HCT116 (cell line): ENCODE measurements at regions not wholly inside any gene's neighbourhood (a gene's known extent, or its start where the extent isn't known, plus 50 kb on each side); places are given as distances from the start of the nearest gene placed in this dataset.

ENCODE experiments used
- ATAC-seq: fragments of 200-7000 bp; cut with Tn5 transposase; 2 replicates; pipeline ENCODE4 v1.9.1; 2020; ENCODE audit warnings: mild to moderate bottlenecking, moderate library complexity
- BruUV-seq: library from RNA; stranded (reverse); fragments of 400-500 nt; replicated peaks from 2 replicates; lab custom pipeline; 2021; lab: Mats Ljungman, UMichigan
- CTCF ChIA-PET: fragments of 300-600 bp; sonication (Branson Sonifier 250); formaldehyde crosslinking; loops from one replicate; lab custom pipeline; 2021; ENCODE audit warnings: antibody characterized with exemption; lab: Charles Lee
- POLR2A ChIA-PET: fragments of 300-600, 350-600 bp; sonication (Branson Sonifier 250); formaldehyde crosslinking; loops from one replicate; lab custom pipeline; 2021; ENCODE audit warnings: antibody characterized with exemption; lab: Charles Lee
- RAD21 ChIA-PET, 2 experiments: fragments of 300-600 bp; sonication (Branson Sonifier 250); formaldehyde crosslinking; loops; one replicate each; lab custom pipeline; 2023; ENCODE audit warnings: low total read pairs in 2 of 2; ENCODE audit not compliant: uncharacterized antibody in 2 of 2, unreplicated experiment in 2 of 2, low non-redundant PET in 1 of 2; lab: Charles Lee
- DNase-seq: peaks from one replicate; pipeline ENCODE4 v3.0.0-alpha.2; 2010; ENCODE audit warnings: low read depth, low spot score
- H2AFZ ChIP-seq: fragments of 200-600 bp; shearing (Covaris generic), sonication (generic); 2 replicates; pipeline ENCODE4 v1.6.1; 2017; ENCODE audit warnings: low read depth, mixed run types, mixed read lengths, antibody characterized with exemption, low read length; ENCODE audit not compliant: poor library complexity, severe bottlenecking
- H3K27ac ChIP-seq: 2 replicates; pipeline ENCODE4 v1.5.1; 2012; ENCODE audit warnings: low read depth, low read length
- H3K27me3 ChIP-seq: fragments of 200-600 bp; sonication (generic); 2 replicates; pipeline ENCODE4 v1.6.1; 2016; ENCODE audit warnings: mixed run types, low read length, mixed read lengths; ENCODE audit not compliant: insufficient read depth
- H3K36me3 ChIP-seq, 2 experiments: fragments of 200-500 bp in 1 of 2; fragments of 200-600 bp in 1 of 2; sonication (Bioruptor generic) in 1 of 2; sonication (generic) in 1 of 2; 2 replicates each; pipeline versions ENCODE4 v1.5.1 to v1.6.1; 2014 to 2016; ENCODE audit warnings: low read length in 2 of 2, inconsistent platforms in 1 of 2, mixed read lengths in 1 of 2, mixed run types in 1 of 2; ENCODE audit not compliant: insufficient read depth in 2 of 2, control insufficient read depth in 1 of 2
- H3K4me1 ChIP-seq, 2 experiments: fragments of 200-600 bp in 1 of 2; sonication (generic) in 1 of 2; 2 replicates each; pipeline versions ENCODE4 v1.5.1 to v1.6.1; 2012 to 2017; ENCODE audit warnings: low read length in 2 of 2, inconsistent platforms in 1 of 2, mild to moderate bottlenecking in 1 of 2, mixed read lengths in 1 of 2, mixed run types in 1 of 2, moderate library complexity in 1 of 2; ENCODE audit not compliant: insufficient read depth in 2 of 2, control insufficient read depth in 1 of 2
- H3K4me2 ChIP-seq: fragments of 200-600 bp; sonication (generic); 2 replicates; pipeline ENCODE4 v1.6.1; 2017; ENCODE audit warnings: mixed run types, low read length, mixed read lengths
- H3K4me3 ChIP-seq, 2 experiments: fragments of 200-600 bp in 1 of 2; sonication (generic) in 1 of 2; replicated peaks in 1 of 2; 2 replicates each; pipeline ENCODE4 v1.5.1; 2011 to 2016; ENCODE audit warnings: low read length in 2 of 2, control low read depth in 1 of 2, low read depth in 1 of 2, mild to moderate bottlenecking in 1 of 2, mixed read lengths in 1 of 2, mixed run types in 1 of 2
- H3K79me2 ChIP-seq: fragments of 200-600 bp; sonication (generic); 2 replicates; pipeline ENCODE4 v1.6.1; 2017; ENCODE audit warnings: mild to moderate bottlenecking, mixed run types, low read length, moderate library complexity, mixed read lengths; ENCODE audit not compliant: insufficient read depth
- H3K9ac ChIP-seq: fragments of 200-600 bp; sonication (generic); 2 replicates; pipeline ENCODE4 v1.6.1; 2016; ENCODE audit warnings: low read length, mixed read lengths
- H3K9me2 ChIP-seq: fragments of 200-600 bp; sonication (generic), shearing (Covaris generic); 2 replicates; pipeline ENCODE4 v1.6.1; 2017; ENCODE audit warnings: mixed run types, mild to moderate bottlenecking, moderate library complexity; ENCODE audit not compliant: insufficient read depth
- H3K9me3 ChIP-seq, 2 experiments: fragments of 200-500 bp in 1 of 2; fragments of 200-600 bp in 1 of 2; sonication (Bioruptor generic) in 1 of 2; sonication (generic) in 1 of 2; 2 replicates each; pipeline ENCODE4 v1.6.1; 2014 to 2017; ENCODE audit warnings: low read length in 2 of 2, mixed read lengths in 2 of 2, inconsistent platforms in 1 of 2, low read depth in 1 of 2, mild to moderate bottlenecking in 1 of 2, mixed run types in 1 of 2, moderate library complexity in 1 of 2; ENCODE audit not compliant: control insufficient read depth in 1 of 2, insufficient read depth in 1 of 2
- H4K20me1 ChIP-seq: fragments of 200-600 bp; sonication (generic), shearing (Covaris generic); 2 replicates; pipeline ENCODE4 v1.6.1; 2017; ENCODE audit warnings: mixed run types, mild to moderate bottlenecking, moderate library complexity; ENCODE audit not compliant: insufficient read depth
- CBX3 ChIP-seq: IDR thresholded peaks from 2 replicates; pipeline ENCODE4 v1.6.1; 2012; ENCODE audit warnings: low read depth
- CEBPB ChIP-seq: IDR thresholded peaks from 2 replicates; pipeline ENCODE4 v1.6.1; 2012; ENCODE audit warnings: low read depth
- EZH2 ChIP-seq: fragments of 200-600 bp; sonication (generic); IDR thresholded peaks from 2 replicates; pipeline ENCODE4 v1.6.1; 2017; ENCODE audit warnings: antibody characterized with exemption, mixed run types
- EZH2phosphoT487 ChIP-seq: fragments of 200-600 bp; IDR thresholded peaks from 2 replicates; pipeline ENCODE4 v1.6.1; 2018; ENCODE audit warnings: antibody characterized with exemption, borderline replicate concordance
- FOSL1 ChIP-seq: IDR thresholded peaks from 2 replicates; pipeline ENCODE4 v1.6.1; 2012; ENCODE audit warnings: low read depth
- JUND ChIP-seq: IDR thresholded peaks from 2 replicates; pipeline ENCODE4 v1.6.1; 2012
- POLR2A ChIP-seq: IDR thresholded peaks from 2 replicates; pipeline ENCODE4 v1.7.0; 2011; ENCODE audit warnings: borderline replicate concordance; ENCODE audit not compliant: insufficient read depth, insufficient read length; ENCODE audit errors: extremely low read depth
- POLR2AphosphoS5 ChIP-seq: IDR thresholded peaks from 2 replicates; pipeline ENCODE4 v1.6.1; 2011; ENCODE audit warnings: mild to moderate bottlenecking, low read depth, low read length, moderate library complexity
- RAD21 ChIP-seq: IDR thresholded peaks from 2 replicates; pipeline ENCODE4 v1.6.1; 2012; ENCODE audit warnings: low read depth, mild to moderate bottlenecking
- SIN3A ChIP-seq: IDR thresholded peaks from 2 replicates; pipeline ENCODE4 v1.6.1; 2012; ENCODE audit warnings: low read depth
- SRF ChIP-seq: IDR thresholded peaks from 2 replicates; pipeline ENCODE4 v1.6.1; 2012; ENCODE audit warnings: low read depth
- TCF7L2 ChIP-seq: IDR thresholded peaks from 2 replicates; pipeline ENCODE4 v1.7.0; 2011; ENCODE audit warnings: borderline replicate concordance, inconsistent platforms; ENCODE audit not compliant: insufficient read depth, insufficient read length; ENCODE audit errors: extremely low read depth
- YY1 ChIP-seq: IDR thresholded peaks from 2 replicates; pipeline ENCODE4 v1.6.1; 2011; ENCODE audit warnings: low read length, low read depth, moderate library complexity, mild to moderate bottlenecking; ENCODE audit not compliant: insufficient replicate concordance; ENCODE audit errors: extremely low read depth
- ZFX ChIP-seq: fragments of 450-650 bp; IDR thresholded peaks from 2 replicates; pipeline ENCODE4 v1.6.1; 2017
- ZNF274 ChIP-seq: fragments of 200-500 bp; sonication (Bioruptor generic); IDR thresholded peaks from 2 replicates; pipeline ENCODE4 v1.6.1; 2014; ENCODE audit warnings: mild to moderate bottlenecking, low read depth, low read length, inconsistent platforms
- intact Hi-C: fragments of 100-400 bp; cut with micrococcal nuclease; formaldehyde crosslinking; loops from 2 replicates; pipeline ENCODE4 v1.10.0; 2022
- TF ChIP-seq, protein P1 (sequence below): IDR thresholded peaks from 2 replicates; pipeline ENCODE4 v1.6.1; 2011; ENCODE audit warnings: mild to moderate bottlenecking, low read length, moderate library complexity; ENCODE audit not compliant: insufficient replicate concordance; ENCODE audit errors: extremely low read depth
- TF ChIP-seq, protein P2 (sequence below): IDR thresholded peaks from 2 replicates; pipeline ENCODE4 v1.6.1; 2012
- TF ChIP-seq, protein P3 (sequence below): IDR thresholded peaks from 2 replicates; pipeline ENCODE4 v1.6.1; 2012; ENCODE audit warnings: low read depth

DNA sequence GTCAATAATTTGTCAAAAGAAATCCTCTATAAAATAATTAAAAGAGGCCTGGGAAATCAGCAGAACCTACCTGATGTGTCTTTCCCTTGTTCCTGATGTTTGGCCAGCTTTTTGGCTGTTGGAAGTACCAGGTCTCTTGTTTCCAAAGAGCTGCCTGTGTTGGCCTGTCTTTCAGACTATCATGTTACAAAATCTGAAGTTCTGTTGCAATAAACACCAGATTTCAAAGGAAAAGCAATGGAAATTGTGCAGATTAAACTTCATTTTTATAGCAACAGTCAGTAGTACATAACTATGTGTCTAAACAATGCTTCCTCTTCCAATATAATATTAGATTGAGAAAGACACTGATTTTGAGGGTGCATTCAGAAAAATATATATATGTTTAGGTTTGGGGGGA is 647.2 kb upstream of the CXADR start:
- no peaks in the 10 kb centered on the region for H3K79me2 ChIP-seq
- no peaks in the 10 kb centered on the region for H3K36me3 ChIP-seq
- H3K9me3 ChIP-seq: peaks cover 24 to 44% of the 10 kb centered on the region in 2 experiments; a peak in 3 of 4 replicates
- BruUV-seq: no TSS peak
- no peak overlapping the region for H3K4me3 ChIP-seq
- H3K27me3 ChIP-seq: no peaks in the 10 kb centered on the region
- ATAC-seq: no peak
- H2AFZ ChIP-seq: no peak overlapping the region
- H3K27ac ChIP-seq: no peak overlapping the region
- DNase-seq: no peak
- RAD21 ChIA-PET: no interaction called here
- TF ChIP-seq EZH2: no peak
- no peaks in the 10 kb centered on the region for H3K9me2 ChIP-seq
- intact Hi-C loops: no loop called here
- POLR2A ChIA-PET: no interaction called here
- no peaks in the 10 kb centered on the region for H3K4me1 ChIP-seq
- CTCF ChIA-PET: no interaction called here
- no peaks in the 10 kb centered on the region for H4K20me1 ChIP-seq
- no peak overlapping the region for H3K4me2 ChIP-seq
- no peak overlapping the region for H3K9ac ChIP-seq

DNA sequence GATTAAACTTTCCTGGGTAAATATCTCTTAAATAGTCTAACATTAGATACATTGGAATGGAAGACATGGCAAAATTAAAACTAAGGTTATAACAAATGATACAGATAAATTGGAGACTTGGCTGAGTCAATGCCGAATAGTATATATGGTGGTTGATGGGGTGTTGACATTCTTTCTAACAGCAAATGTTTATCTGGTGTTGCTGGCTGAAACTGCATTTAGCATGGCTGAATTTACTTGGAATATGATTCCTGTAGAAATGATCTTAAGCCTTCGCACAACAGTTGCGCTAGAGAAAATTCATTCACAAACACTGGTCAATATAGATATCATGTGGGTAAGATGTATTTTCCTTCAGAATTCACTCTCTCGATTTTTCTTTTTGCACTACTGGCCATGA is 646.0 kb upstream of the CXADR start:
- H3K79me2 ChIP-seq: no peaks in the 10 kb centered on the region
- no peaks in the 10 kb centered on the region for H4K20me1 ChIP-seq
- H3K27me3 ChIP-seq: no peaks in the 10 kb centered on the region
- H3K4me1 ChIP-seq: no peaks in the 10 kb centered on the region
- POLR2A ChIA-PET: no interaction called here
- no peaks in the 10 kb centered on the region for H3K36me3 ChIP-seq
- no peak overlapping the region for H3K9ac ChIP-seq
- no peak overlapping the region for H3K4me3 ChIP-seq
- TF ChIP-seq YY1 (no peak), CBX3 (no peak), EZH2phosphoT487 (no peak), SRF (no peak), CEBPB (no peak), JUND (no peak), FOSL1 (no peak), TCF7L2 (no peak), EZH2 (no peak), ZFX (no peak), POLR2AphosphoS5 (no peak), SIN3A (no peak), POLR2A (no peak), RAD21 (no peak), ZNF274 (no peak)
- TF ChIP-seq, protein P1, sequence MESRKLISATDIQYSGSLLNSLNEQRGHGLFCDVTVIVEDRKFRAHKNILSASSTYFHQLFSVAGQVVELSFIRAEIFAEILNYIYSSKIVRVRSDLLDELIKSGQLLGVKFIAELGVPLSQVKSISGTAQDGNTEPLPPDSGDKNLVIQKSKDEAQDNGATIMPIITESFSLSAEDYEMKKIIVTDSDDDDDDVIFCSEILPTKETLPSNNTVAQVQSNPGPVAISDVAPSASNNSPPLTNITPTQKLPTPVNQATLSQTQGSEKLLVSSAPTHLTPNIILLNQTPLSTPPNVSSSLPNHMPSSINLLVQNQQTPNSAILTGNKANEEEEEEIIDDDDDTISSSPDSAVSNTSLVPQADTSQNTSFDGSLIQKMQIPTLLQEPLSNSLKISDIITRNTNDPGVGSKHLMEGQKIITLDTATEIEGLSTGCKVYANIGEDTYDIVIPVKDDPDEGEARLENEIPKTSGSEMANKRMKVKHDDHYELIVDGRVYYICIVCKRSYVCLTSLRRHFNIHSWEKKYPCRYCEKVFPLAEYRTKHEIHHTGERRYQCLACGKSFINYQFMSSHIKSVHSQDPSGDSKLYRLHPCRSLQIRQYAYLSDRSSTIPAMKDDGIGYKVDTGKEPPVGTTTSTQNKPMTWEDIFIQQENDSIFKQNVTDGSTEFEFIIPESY: no peak
- TF ChIP-seq, protein P2, sequence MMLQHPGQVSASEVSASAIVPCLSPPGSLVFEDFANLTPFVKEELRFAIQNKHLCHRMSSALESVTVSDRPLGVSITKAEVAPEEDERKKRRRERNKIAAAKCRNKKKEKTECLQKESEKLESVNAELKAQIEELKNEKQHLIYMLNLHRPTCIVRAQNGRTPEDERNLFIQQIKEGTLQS: no peak
- TF ChIP-seq, protein P3, sequence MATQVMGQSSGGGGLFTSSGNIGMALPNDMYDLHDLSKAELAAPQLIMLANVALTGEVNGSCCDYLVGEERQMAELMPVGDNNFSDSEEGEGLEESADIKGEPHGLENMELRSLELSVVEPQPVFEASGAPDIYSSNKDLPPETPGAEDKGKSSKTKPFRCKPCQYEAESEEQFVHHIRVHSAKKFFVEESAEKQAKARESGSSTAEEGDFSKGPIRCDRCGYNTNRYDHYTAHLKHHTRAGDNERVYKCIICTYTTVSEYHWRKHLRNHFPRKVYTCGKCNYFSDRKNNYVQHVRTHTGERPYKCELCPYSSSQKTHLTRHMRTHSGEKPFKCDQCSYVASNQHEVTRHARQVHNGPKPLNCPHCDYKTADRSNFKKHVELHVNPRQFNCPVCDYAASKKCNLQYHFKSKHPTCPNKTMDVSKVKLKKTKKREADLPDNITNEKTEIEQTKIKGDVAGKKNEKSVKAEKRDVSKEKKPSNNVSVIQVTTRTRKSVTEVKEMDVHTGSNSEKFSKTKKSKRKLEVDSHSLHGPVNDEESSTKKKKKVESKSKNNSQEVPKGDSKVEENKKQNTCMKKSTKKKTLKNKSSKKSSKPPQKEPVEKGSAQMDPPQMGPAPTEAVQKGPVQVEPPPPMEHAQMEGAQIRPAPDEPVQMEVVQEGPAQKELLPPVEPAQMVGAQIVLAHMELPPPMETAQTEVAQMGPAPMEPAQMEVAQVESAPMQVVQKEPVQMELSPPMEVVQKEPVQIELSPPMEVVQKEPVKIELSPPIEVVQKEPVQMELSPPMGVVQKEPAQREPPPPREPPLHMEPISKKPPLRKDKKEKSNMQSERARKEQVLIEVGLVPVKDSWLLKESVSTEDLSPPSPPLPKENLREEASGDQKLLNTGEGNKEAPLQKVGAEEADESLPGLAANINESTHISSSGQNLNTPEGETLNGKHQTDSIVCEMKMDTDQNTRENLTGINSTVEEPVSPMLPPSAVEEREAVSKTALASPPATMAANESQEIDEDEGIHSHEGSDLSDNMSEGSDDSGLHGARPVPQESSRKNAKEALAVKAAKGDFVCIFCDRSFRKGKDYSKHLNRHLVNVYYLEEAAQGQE: no peak
- TF ChIP-seq, all 23 proteins: peak for 0
- intact Hi-C loops: no loop called here
- Histone ChIP-seq H2AFZ (no peak overlapping the region), H3K27ac (no peak overlapping the region), H3K9me2 (no peaks in the 10 kb centered on the region), H3K4me2 (no peak overlapping the region), H3K9me3 (peaks cover 21 to 47% of the 10 kb centered on the region in 2 experiments; a peak in 3 of 4 replicates)
- BruUV-seq: no TSS peak
- CTCF ChIA-PET: no interaction called here
- ATAC-seq (no peak), DNase-seq (no peak)
- RAD21 ChIA-PET: no interaction called here
